Colon (tissue), 2 donors: ENCODE measurements at regions not wholly inside any gene's neighbourhood (a gene's known extent, or its start where the extent isn't known, plus 50 kb on each side); places are given as distances from the start of the nearest gene placed in this dataset.
"Not testable (repeated sequence)": the region's sequence is repeated elsewhere in the genome, so short reads cannot be mapped to it uniquely, and the experiment has no call there.

Experiments
- FAIRE-seq: peaks from 2 replicates; lab custom pipeline; 2012; peaks lifted over from hg19 to GRCh38; lab: Jason Lieb, UNC
- donor health status: control.
- donor health status: control.

DNA sequence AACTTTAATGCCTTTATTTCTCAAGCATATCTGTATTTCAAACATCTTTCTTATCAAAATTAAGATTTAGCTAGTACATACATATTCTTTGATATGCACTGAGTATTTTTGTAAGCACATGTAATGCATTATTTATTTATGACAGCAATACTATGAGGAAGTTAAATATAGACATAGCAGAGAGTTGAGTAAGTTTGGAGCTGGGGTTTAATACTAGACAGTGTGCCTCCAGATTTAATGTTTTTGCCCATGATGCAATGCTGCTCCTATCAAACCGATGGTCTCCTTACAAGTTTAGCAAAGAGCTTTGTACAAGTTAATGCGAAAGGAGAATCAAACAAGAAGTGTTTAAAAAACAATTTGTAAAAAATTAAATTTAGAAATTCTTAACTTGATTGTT is 826.6 kb upstream of the MGAT4C start:
- no peak for FAIRE-seq

DNA sequence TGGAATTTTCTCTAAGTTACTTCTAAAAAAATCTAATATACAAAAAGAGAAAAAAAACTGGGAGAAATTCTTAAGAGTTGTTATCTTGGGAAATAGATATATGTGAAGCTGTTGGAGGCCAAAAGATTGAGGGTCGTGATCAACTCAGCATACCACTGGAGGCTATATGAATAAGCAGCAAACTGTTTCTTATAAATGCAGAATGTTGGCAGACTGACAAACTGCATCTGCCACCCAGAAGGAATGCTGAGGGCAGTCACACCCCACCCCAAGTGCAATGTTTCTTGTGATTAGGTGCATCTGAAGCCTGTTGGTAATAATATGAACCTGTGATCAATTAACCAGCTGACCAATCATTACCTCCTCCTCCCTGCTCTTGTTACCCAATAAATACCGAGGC is 818.6 kb upstream of the MGAT4C start:
- no peak for FAIRE-seq

DNA sequence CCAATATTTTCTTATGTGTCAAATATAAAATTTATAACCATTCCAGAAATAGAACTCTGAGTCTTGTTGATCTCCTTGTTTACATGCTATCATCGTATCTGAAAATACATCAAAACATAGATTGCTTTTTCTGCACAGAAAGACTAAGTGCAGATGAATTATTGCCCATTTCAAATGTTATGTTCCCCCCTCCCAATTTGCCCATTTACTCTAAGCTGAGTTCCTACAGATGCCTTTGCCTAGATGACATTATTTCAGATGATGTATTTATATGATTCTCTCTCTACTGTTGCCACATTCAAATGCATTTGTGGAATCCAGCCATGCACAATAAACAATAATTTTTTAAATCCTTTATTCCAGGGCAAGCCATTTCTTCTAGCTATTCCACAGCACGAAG is 810.1 kb upstream of the MGAT4C start:
- no peak for FAIRE-seq

DNA sequence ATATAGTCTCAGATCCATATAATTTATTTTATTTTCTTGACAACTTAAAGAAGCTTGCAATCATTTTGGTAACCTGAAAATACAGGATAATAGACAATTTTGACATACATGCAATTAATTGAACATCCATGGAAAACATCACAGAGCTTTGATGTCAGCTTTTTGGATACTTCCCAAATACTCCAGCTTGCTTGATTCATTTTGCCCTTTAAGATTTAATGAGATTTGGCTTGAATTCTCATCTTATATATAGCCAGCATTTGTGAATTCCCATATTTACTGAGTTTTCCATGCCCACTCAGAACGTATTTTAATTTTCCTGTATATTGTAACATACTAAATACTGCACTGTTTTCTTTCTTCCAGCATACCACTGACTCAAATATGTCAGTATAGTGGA is 803.0 kb upstream of the MGAT4C start:
- no peak for FAIRE-seq

DNA sequence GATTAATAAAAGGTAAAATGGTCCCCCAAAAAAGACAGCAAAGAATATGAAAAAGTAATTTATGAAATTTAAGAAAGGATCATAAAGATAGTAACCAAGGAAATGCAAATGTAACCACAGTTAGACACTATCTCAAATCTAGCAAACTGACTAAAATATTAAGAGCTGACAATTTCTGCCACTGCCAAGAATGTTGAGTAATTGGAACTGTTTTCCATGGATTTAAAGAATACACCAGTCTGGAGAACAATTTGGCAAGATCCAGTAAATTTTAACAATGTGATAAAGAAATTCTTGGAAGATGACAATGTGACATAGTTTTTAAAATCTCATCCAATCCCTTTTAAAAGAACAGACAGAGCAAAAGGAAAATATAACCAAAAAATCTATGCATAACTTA is 798.0 kb upstream of the MGAT4C start:
- no peak for FAIRE-seq

DNA sequence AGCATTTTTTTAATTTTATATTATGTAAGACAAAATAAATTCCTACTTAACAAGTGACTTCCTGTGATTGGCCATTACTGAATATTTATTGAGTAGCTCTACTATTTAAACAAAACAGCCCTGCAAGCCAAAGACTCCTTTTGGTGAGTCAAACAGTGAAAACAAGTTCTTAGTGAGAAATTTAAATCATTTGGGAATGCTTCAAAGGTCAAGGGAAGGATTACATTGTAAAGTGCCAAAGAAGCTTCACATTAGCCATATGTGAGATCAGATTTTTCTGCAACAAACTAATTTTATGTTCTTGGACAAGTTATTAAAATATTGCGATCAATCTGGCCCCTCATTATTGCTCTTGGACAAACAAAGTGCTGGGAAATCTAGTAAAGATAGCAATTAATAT is 795.4 kb upstream of the MGAT4C start:
- no peak for FAIRE-seq

DNA sequence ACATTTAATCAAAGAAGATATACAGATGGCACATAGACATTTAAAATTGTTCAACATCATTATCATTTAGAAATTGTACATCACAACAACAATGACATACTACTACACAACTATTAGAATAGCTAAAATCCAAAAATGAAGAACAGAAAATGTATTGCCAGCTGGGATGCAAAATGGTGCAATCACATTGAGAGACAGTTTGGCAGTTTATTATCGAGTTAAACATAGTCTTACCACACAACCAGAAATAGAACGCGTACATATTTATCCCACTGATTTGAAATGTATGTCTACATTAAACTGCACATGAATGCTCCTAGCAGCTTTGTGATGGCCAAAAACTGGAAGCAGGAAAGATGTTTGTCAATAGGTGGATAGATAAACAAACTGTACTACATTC is 791.5 kb upstream of the MGAT4C start:
- FAIRE-seq = no peak

- FAIRE-seq = no peak
These were observed 783.3 kb upstream of the MGAT4C start for GRCh38 chr12:87039536-87039935.

DNA sequence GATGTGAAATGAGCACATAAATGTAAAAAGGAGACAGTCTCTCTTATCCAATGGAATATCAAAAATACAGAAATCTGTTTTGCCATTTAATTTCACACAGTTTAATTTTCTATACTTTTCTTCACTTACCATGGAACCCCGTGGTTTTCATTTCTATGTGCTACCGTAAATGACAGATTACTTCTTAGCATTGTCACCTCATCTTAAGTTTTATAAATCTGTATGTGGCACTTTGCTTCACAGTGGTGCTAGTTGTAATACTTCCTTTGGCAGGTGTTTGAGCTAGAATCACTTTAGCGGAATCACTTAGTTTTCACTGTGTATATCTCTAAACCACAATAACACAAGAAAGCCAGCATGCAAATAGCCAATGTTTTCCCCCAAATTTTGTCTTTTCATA is 781.9 kb upstream of the MGAT4C start:
- no peak for FAIRE-seq

DNA sequence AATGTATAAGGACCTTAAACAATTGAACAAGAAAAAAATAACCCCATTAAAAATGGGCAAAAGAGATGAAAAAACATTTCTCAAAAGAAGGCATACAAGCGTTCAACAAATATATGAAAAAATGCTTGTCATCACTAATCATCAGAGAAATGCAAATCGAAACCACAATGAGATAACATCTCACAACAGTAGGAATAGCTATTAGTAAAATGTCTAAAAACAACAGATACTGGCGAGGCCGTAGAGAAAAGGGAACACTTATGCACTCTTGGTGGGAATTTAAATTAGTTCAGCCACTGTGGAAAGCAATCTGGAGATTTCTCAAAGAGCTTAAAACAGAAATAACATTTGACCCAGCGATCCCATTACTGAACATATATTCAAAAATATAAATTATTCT is 769.8 kb upstream of the MGAT4C start:
- FAIRE-seq = no peak

- no peak for FAIRE-seq
These were observed 765.2 kb upstream of the MGAT4C start for GRCh38 chr12:87021400-87021799.

DNA sequence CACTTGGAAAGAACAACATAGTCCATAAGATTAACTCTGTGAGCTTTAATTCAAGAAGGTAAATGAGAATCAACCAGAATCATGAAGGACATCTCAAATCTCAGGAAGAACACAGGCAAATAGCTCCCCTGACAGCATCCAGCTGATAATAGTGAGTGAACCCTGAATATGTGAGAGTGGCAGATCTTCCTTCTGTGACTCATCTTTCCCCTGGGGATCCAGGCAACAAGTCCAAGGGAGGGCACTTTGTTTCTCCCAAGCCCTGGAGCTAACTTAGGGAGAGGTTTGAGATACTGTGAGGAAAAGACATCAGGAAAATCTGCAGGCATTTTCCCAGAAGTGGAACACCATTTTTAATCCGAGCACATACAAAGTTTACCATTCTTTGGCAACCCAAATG is 763.9 kb upstream of the MGAT4C start:
- no peak for FAIRE-seq

DNA sequence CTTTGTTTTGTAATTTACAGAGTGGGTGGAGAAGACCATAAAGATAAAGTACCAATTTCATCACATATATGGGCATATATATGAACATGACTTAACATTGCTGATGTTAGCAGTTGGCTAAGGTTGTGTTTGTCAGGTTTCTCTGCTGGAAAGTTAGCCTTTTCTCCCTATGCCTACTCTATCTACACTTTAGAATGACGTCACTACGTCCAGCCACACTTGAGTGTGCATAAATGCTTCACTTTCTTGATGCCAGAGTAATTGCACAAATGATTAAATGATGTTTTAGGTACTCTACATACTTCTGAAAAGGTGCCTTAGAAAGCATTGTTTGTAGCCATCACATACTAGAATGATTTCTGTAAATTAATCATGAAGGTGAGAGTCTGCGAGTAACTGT is 759.2 kb upstream of the MGAT4C start:
- no peak for FAIRE-seq

GRCh38 chr12:87008785-87009384 is 752.7 kb upstream of the MGAT4C start:
- no peak for FAIRE-seq

DNA sequence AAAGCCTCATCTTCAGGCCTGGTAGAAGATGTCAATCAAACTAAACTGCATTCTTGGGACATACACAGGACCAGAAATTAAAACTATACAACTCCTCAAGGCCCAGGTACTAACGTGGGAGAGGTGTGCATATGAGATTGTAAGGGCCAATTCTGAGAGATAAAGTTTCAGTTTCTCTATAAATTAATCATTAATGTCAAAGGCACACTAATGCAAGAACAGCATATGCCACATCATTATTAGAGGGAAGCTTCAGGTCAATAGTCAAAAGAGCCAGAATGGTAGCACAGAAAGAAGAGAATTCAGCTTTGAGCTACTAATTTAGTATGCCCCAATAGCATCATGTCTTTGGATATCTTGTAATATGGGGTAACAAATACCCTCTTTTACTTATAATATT is 744.9 kb upstream of the MGAT4C start:
- no peak for FAIRE-seq

GRCh38 chr12:86985298-86985697 is 729.1 kb upstream of the MGAT4C start:
- no peak for FAIRE-seq

GRCh38 chr12:86970595-86970994 is 714.4 kb upstream of the MGAT4C start:
- not testable (repeated sequence) for FAIRE-seq

GRCh38 chr12:86959766-86960458 is 703.7 kb upstream of the MGAT4C start:
- FAIRE-seq = no peak

DNA sequence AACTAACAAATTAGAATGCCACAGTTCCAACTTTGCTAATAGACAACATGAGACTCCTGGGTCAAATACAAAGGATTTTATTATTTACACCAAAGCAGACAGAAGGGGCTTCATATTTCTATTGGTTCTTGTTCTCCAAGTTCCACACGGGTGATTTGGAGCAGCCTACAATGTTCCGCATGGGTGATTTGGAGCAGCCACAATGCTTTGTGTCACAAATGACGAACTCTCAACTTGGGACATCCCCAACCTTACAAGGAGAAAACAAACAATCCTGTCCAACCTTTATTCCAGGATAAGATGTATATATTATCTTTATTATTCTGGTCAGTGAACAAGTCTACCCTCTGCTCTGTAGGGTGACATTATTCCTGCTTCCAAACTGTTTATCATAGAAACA is 694.3 kb upstream of the MGAT4C start:
- FAIRE-seq = no peak

GRCh38 chr12:86950043-86950442 is 693.9 kb upstream of the MGAT4C start:
- FAIRE-seq = no peak

DNA sequence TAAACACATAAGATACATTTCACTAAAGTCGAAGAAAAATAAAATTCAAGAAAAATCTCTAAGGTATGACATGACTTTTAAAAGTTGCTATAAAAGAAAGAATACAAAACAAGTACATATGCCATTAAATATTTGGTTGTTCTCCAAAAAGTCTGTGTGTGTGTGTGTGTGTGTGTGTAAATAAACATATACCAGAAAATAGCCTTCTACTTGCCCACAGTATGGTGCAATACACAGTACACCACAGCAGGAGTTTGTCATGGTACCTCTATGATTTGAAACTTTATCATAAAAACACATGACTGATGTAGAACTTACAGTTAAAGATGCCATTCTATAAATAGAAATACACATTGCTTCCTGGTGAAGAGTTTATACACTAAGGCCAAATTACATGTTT is 692.7 kb upstream of the MGAT4C start:
- no peak for FAIRE-seq

DNA sequence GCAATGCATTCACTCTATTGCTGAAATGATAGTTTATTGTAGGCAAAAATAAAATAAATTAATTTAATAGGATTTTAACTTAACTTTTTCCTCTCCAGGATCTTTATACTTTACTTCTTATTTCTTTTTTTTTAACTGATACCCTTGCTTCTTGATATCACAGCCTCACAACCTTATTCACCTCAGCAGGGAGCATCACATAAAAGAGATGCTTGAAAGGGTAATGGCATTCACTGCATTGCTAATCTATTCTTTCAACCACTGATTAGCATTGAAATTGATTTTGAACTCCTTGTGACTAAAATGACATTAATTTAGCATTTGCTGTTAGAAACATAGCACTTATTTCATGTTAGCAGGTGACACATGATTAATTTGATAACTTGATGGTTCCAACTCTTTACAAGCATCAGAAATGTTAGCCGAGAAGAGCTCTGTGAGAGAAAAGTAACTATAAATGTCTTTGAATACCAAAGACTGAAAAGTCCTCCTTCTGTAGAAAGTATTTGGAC is 689.5 kb upstream of the MGAT4C start:
- FAIRE-seq = no peak

DNA sequence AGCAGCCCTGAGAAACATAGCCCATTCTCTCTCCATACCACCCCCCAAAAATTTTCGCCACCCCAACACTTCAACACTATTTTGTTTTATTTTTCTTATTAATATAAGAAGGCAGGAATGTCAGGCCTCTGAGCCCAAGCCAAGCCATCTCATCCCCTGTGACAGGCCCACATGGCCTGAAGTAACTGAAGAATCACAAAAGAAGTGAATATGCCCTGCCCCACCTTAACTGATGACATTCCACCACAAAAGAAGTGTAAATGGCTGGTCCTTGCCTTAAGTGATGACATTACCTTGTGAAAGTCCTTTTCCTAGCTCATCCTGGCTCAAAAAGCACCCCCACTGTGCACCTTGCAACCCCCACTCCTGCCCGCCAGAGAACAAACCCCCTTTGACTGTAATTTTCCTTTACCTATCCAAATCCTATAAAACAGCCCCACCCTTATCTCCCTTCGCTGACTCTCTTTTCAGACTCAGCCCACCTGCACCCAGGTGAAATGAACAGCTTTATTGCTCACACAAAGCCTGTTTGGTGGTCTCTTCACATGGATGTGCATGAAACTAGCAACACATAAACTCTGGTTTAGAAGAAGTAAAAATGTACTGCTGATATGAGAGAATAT is 688.1 kb upstream of the MGAT4C start:
- FAIRE-seq = not testable (repeated sequence)

DNA sequence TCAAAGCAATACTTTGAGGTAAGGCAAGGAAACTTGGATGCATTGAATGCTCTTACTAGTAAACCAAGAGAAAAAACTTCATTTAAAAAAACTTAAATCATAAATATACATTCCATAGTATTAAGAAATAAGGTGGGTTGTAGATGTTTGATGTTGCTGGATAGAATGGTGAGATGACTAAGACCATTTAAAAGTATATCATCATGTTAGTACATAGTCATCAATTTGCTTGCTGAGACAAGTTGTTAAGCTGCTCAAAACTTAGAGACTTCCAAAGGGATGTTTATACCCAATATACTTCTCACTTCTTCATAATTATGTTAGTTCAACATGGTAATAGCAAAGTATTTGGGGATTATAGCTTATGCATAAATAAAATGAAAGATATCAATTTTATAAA is 675.5 kb upstream of the MGAT4C start:
- FAIRE-seq = no peak
